Urothelium cell line (cell line): ENCODE measurements at regions not wholly inside any gene's neighbourhood (a gene's known extent, or its start where the extent isn't known, plus 50 kb on each side); places are given as distances from the start of the nearest gene placed in this dataset.

ENCODE experiments used
- DNase-seq: peaks from one replicate; pipeline ENCODE4 v3.0.0; 2011; ENCODE audit warnings: low spot score, mixed read lengths
- FAIRE-seq: peaks from 2 replicates; lab custom pipeline; 2011; peaks lifted over from hg19 to GRCh38; lab: Jason Lieb, UNC

GRCh38 chr13:89816404-89816803 lies 1531.1 kb upstream of the MIR17HG start:
- DNase-seq, result no peak
- no peak for FAIRE-seq

- FAIRE-seq, result no peak
Observed at GRCh38 chr13:89822467-89822866, 1525.0 kb upstream of the MIR17HG start.

GRCh38 chr13:89827552-89827951 lies 1519.9 kb upstream of the MIR17HG start:
- DNase-seq, result no peak
- FAIRE-seq, result no peak

More at GRCh38 chr13:89822467-89822866, 1525.0 kb upstream of the MIR17HG start:
- no peak for DNase-seq

- no peak for FAIRE-seq
- DNase-seq, result no peak
Observed at GRCh38 chr13:89828506-89828905, 1519.0 kb upstream of the MIR17HG start.

- DNase-seq (no peak), FAIRE-seq (no peak)
Observed at GRCh38 chr13:89831157-89831556, 1516.3 kb upstream of the MIR17HG start.

- no peak for DNase-seq
- no peak for FAIRE-seq
Observed at GRCh38 chr13:89832827-89833226, 1514.7 kb upstream of the MIR17HG start.

GRCh38 chr13:89843621-89844020 lies 1503.9 kb upstream of the MIR17HG start:
- no peak for FAIRE-seq

GRCh38 chr13:89845874-89846273 lies 1501.6 kb upstream of the MIR17HG start:
- no peak for FAIRE-seq
- DNase-seq, result no peak

More at GRCh38 chr13:89843621-89844020, 1503.9 kb upstream of the MIR17HG start:
- DNase-seq, result no peak

- FAIRE-seq, result no peak
- DNase-seq, result no peak
Observed at GRCh38 chr13:89846926-89847585, 1500.4 kb upstream of the MIR17HG start.

GRCh38 chr13:89852570-89852969 lies 1494.9 kb upstream of the MIR17HG start:
- no peak for DNase-seq
- no peak for FAIRE-seq

- FAIRE-seq (no peak), DNase-seq (no peak)
Observed at GRCh38 chr13:89856512-89856911, 1491.0 kb upstream of the MIR17HG start.

- DNase-seq (no peak), FAIRE-seq (no peak)
Observed at GRCh38 chr13:89857502-89857901, 1490.0 kb upstream of the MIR17HG start.

GRCh38 chr13:89862011-89862690 lies 1485.3 kb upstream of the MIR17HG start:
- DNase-seq (no peak), FAIRE-seq (no peak)

GRCh38 chr13:89862691-89863036 lies 1484.8 kb upstream of the MIR17HG start:
- FAIRE-seq (no peak), DNase-seq (no peak)

- no peak for DNase-seq
- no peak for FAIRE-seq
Observed at GRCh38 chr13:89865164-89866064, 1482.1 kb upstream of the MIR17HG start.

GRCh38 chr13:89869312-89869711 lies 1478.2 kb upstream of the MIR17HG start:
- FAIRE-seq, result no peak
- no peak for DNase-seq

- FAIRE-seq (no peak), DNase-seq (no peak)
Observed at GRCh38 chr13:89878904-89879303, 1468.6 kb upstream of the MIR17HG start.

- FAIRE-seq, result no peak
- no peak for DNase-seq
Observed at GRCh38 chr13:89880201-89880600, 1467.3 kb upstream of the MIR17HG start.

- FAIRE-seq, result no peak
- DNase-seq, result no peak
Observed at GRCh38 chr13:89883893-89884448, 1463.5 kb upstream of the MIR17HG start.

GRCh38 chr13:89890806-89891205 lies 1456.7 kb upstream of the MIR17HG start:
- FAIRE-seq (no peak), DNase-seq (no peak)

GRCh38 chr13:89891416-89891815 lies 1456.1 kb upstream of the MIR17HG start:
- DNase-seq (no peak), FAIRE-seq (no peak)
